Prostate gland (tissue), 2 donors: ENCODE measurements at regions not wholly inside any gene's neighbourhood (a gene's known extent, or its start where the extent isn't known, plus 50 kb on each side); places are given as distances from the start of the nearest gene placed in this dataset.

Experiments used
- DNase-seq: peaks from one replicate; pipeline ENCODE4 v3.0.0-alpha.2; 2019; ENCODE audit warnings: low spot score
- H3K27ac ChIP-seq, 2 donors: fragments of 200-600 bp; sonication (generic); 2 replicates each; pipeline ENCODE4 v1.5.1; 2017 to 2019
- H3K27me3 ChIP-seq: fragments of 200-600 bp; sonication (generic); replicated peaks from 2 replicates; pipeline ENCODE4 v1.5.1; 2019; ENCODE audit not compliant: insufficient read depth
- H3K36me3 ChIP-seq, 2 donors: fragments of 200-600 bp; sonication (generic); 1 replicate in 1 of 2; 2 replicates in 1 of 2; pipeline versions ENCODE4 v1.5.1 to v1.8.1; 2017 to 2019
- H3K4me1 ChIP-seq: fragments of 200-600 bp; sonication (generic); replicated peaks from 2 replicates; pipeline ENCODE4 v1.5.1; 2019
- H3K4me3 ChIP-seq, 2 donors: fragments of 200-600 bp; sonication (generic); 2 replicates each; pipeline ENCODE4 v1.5.1; 2017 to 2019
- H3K9me3 ChIP-seq: fragments of 200-600 bp; sonication (generic); 2 replicates; pipeline ENCODE4 v1.5.1; 2017
- POLR2A ChIP-seq: fragments of 450-650 bp; IDR thresholded peaks from one replicate; pipeline ENCODE4 v1.6.1; 2016; ENCODE audit warnings: antibody characterized with exemption, mild to moderate bottlenecking
- POLR2AphosphoS5 ChIP-seq: sonication (generic); formaldehyde crosslinking; IDR thresholded peaks from one replicate; pipeline ENCODE4 v1.6.1; 2017; ENCODE audit warnings: antibody characterized with exemption
- WGBS: methylation state at CpG from one replicate; pipeline ENCODE4 v1.1.5; 2018; 5-methylcytosine and 5-hydroxymethylcytosine counted together
- intact Hi-C: fragments of 100-400 bp; cut with DNase I; formaldehyde crosslinking; loops from one replicate; pipeline ENCODE4 v1.14.2; 2022
- TF ChIP-seq, protein P1 (sequence below), 4 experiments: fragments of 200-600 bp in 2 of 4; fragments of 450-650 bp in 2 of 4; sonication (generic) in 2 of 4; IDR thresholded peaks; 1 replicate in 3 of 4; 2 replicates in 1 of 4; pipeline ENCODE4 v1.5.1; 2016 to 2019; ENCODE audit warnings: antibody characterized with exemption in 4 of 4, mild to moderate bottlenecking in 2 of 4, moderate library complexity in 2 of 4

DNA sequence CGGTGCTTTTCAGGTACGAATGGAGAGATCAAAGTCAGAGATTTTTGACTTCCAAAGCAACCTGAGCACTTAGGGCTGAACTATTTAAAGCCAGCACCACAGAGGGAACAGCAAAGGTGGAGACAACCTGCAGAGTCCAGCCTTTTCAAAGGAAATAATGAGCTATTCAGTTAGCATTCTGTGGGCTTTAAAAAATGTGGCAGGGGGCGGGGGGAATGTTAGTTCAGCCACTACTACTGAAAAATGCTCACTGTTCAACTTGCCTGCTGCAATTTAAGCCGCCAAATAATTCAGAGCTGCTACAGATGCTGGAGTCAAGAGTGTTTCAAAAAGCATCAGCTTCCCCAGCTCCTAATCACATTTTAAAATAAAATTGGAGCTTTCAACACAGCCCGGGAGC lies 473.3 kb upstream of the PLXNA2 start:
- no peaks in the 10 kb centered on the region for H3K27me3 ChIP-seq
- intact Hi-C loops, result no loop called here
- no peaks in the 10 kb centered on the region for H3K9me3 ChIP-seq
- H3K4me1 ChIP-seq, result no peaks in the 10 kb centered on the region
- 54% methylated on average over 5 of the region's 5 CpGs for WGBS
- no peak overlapping the region for H3K4me3 ChIP-seq
- TF ChIP-seq POLR2A (no peak), POLR2AphosphoS5 (no peak)
- no peak for DNase-seq
- H3K36me3 ChIP-seq, result no peaks in the 10 kb centered on the region
- no peak overlapping the region for H3K27ac ChIP-seq

DNA sequence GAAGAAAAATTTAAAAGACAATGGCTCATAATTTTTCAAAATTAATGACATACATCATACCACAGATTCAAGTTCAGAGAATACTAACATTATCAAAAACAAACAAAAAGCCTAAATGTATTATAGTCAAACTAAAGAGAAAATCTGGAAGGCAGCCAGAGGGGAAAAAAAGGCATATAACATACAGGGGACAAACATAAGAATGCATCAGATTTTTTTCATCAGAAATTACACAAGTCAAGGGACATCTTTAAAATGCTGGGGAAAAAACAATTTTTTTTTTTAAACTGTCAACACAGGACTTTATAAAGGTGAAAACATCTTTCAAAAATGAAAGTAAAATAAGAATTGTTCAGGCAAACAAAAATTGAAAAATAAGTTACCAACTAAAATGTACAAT lies 478.4 kb upstream of the PLXNA2 start:
- Histone ChIP-seq H3K4me3 (no peak overlapping the region), H3K9me3 (no peaks in the 10 kb centered on the region), H3K4me1 (no peaks in the 10 kb centered on the region), H3K27ac (no peak overlapping the region), H3K36me3 (no peaks in the 10 kb centered on the region), H3K27me3 (no peaks in the 10 kb centered on the region)
- intact Hi-C loops, result no loop called here
- no peak for DNase-seq
- TF ChIP-seq, protein P1, sequence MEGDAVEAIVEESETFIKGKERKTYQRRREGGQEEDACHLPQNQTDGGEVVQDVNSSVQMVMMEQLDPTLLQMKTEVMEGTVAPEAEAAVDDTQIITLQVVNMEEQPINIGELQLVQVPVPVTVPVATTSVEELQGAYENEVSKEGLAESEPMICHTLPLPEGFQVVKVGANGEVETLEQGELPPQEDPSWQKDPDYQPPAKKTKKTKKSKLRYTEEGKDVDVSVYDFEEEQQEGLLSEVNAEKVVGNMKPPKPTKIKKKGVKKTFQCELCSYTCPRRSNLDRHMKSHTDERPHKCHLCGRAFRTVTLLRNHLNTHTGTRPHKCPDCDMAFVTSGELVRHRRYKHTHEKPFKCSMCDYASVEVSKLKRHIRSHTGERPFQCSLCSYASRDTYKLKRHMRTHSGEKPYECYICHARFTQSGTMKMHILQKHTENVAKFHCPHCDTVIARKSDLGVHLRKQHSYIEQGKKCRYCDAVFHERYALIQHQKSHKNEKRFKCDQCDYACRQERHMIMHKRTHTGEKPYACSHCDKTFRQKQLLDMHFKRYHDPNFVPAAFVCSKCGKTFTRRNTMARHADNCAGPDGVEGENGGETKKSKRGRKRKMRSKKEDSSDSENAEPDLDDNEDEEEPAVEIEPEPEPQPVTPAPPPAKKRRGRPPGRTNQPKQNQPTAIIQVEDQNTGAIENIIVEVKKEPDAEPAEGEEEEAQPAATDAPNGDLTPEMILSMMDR (IDR thresholded peaks at IDR 0.05), result no peak
- TF ChIP-seq POLR2AphosphoS5 (no peak), POLR2A (no peak)

DNA sequence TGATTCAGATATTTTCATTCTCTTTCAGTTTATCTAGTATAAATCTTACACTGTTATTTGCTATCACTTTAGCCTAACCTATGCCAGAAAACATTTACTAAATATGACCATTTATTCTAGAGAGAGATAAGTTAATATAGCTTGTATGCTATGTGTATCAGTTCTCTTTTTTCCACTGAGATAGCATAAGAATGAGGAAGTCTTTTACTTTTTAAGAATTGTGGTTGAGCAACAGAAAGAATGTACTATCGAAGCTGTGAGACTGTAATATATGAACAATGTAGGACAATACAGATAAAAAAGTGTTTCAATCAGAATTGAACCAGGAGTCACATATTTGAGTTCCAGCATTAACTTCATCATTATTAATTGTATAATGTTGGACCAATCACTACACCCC lies 479.9 kb upstream of the PLXNA2 start:
- 83% methylated on average over 1 of the region's 1 CpG for WGBS
- H3K4me3 ChIP-seq, result no peak overlapping the region
- H3K9me3 ChIP-seq, result no peaks in the 10 kb centered on the region
- no peak for DNase-seq
- intact Hi-C loops, result no loop called here
- H3K27me3 ChIP-seq, result no peaks in the 10 kb centered on the region
- TF ChIP-seq POLR2A, result no peak
- TF ChIP-seq, protein P1 (IDR thresholded peaks at IDR 0.05), result no peak
- no peak for TF ChIP-seq POLR2AphosphoS5
- no peaks in the 10 kb centered on the region for H3K4me1 ChIP-seq
- no peaks in the 10 kb centered on the region for H3K36me3 ChIP-seq
- H3K27ac ChIP-seq, result no peak overlapping the region

DNA sequence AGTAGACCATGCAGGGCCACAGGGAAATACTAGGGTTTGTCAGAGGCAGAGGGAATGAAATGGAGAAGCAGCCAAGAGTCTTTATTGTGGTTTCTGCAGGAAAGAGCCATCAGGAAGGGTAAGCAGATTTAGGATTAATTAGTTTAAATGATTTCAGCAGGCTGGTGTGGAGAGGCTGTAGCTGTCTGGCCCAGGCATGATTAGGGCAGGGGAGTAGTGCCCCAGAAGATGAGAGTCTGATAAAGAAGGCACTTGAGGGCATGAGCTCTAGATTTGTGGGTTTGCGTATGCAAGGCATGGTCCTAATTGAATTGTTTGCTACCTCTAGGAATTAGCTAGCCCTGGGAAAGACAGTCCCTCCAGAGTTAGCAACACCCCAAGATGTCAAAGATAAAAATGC lies 484.6 kb upstream of the PLXNA2 start:
- 93% methylated on average over 1 of the region's 1 CpG for WGBS
- DNase-seq, result no peak

DNA sequence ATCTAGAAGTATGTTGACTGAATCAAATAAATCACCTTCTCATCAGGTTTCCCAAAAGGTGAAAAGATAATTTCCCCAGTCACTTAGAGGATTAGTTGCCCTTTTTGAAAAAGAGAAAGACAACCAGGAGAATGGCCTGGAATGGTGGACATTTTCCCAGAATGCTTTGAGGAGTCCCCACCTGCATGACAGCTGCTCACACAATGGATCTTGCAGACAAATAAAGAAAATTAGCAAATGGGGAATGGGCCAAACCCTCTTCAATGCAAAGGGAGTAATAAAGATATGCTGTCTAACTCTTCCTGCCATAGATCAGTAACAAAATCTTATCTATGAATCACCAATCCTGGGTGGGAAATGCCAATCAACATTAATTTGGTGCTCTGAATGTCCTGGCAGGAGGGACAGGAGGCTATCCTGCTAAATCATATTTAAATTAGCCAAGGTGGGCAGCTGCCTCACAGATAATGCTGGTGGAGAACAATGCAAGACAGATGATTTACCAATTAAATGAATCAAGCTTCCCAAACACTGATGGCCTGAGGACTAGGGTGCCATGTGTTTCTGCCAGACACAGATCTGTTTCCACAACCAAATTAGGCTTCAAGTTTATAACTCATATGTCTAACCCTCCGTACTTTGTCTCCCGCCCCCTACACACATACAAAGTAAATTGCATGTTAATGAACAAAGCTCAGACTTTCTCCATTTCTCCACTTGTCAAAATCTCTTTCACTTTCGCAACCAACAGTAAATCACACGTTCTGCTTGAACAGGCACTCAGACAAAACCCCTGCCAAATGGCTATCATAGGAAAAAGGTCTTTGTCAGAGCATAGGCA lies 488.0 kb upstream of the PLXNA2 start:
- TF ChIP-seq, protein P1 (IDR thresholded peaks at IDR 0.05), result no peak
- no peak for TF ChIP-seq POLR2A
- no peak for TF ChIP-seq POLR2AphosphoS5
- Histone ChIP-seq H3K4me3 (no peak overlapping the region), H3K27ac (no peak overlapping the region), H3K27me3 (no peaks in the 10 kb centered on the region), H3K36me3 (no peaks in the 10 kb centered on the region), H3K9me3 (no peaks in the 10 kb centered on the region), H3K4me1 (no peaks in the 10 kb centered on the region)
- 20% methylated on average over 4 of the region's 4 CpGs for WGBS
- intact Hi-C loops, result no loop called here
- DNase-seq, result no peak

More for the DNA sequence above, 484.6 kb upstream of the PLXNA2 start:
- Histone ChIP-seq H3K27me3 (no peaks in the 10 kb centered on the region), H3K4me3 (no peak overlapping the region), H3K4me1 (no peaks in the 10 kb centered on the region), H3K9me3 (no peaks in the 10 kb centered on the region), H3K36me3 (no peaks in the 10 kb centered on the region), H3K27ac (no peak overlapping the region)
- intact Hi-C loops, result no loop called here
- TF ChIP-seq POLR2A, result no peak
- no peak for TF ChIP-seq POLR2AphosphoS5
- TF ChIP-seq, protein P1 (IDR thresholded peaks at IDR 0.05), result no peak
